DOHH2 (cell line): ENCODE measurements at regions not wholly inside any gene's neighbourhood (a gene's known extent, or its start where the extent isn't known, plus 50 kb on each side); places are given as distances from the start of the nearest gene placed in this dataset.

Experiments used
- H3F3A ChIP-seq: fragments of 200-600 bp; sonication (generic), shearing (Covaris generic); 2 replicates; pipeline ENCODE4 v1.6.0; 2016; ENCODE audit warnings: antibody characterized with exemption, mild to moderate bottlenecking; ENCODE audit not compliant: control insufficient read depth, insufficient read depth
- H3K27ac ChIP-seq: fragments of 200-600 bp; sonication (generic); 2 replicates; pipeline ENCODE4 v1.5.1; 2014; ENCODE audit warnings: low read depth, mild to moderate bottlenecking, low read length, moderate library complexity
- H3K27me3 ChIP-seq: fragments of 200-600 bp; sonication (generic); 2 replicates; pipeline ENCODE4 v1.6.1; 2014; ENCODE audit warnings: mild to moderate bottlenecking, low read length, mixed read lengths; ENCODE audit not compliant: control insufficient read depth
- H3K36me3 ChIP-seq: fragments of 200-600 bp; sonication (generic); 2 replicates; pipeline ENCODE4 v1.6.1; 2014; ENCODE audit warnings: mild to moderate bottlenecking, low read length, moderate library complexity, mixed read lengths; ENCODE audit not compliant: control insufficient read depth
- H3K4me1 ChIP-seq: fragments of 200-600 bp; sonication (generic); 2 replicates; pipeline ENCODE4 v1.6.1; 2014; ENCODE audit warnings: mild to moderate bottlenecking, low read length, mixed read lengths; ENCODE audit not compliant: control insufficient read depth
- H3K4me2 ChIP-seq: fragments of 200-600 bp; sonication (generic); 2 replicates; pipeline ENCODE4 v1.6.0; 2014; ENCODE audit warnings: mild to moderate bottlenecking, low read length, moderate library complexity
- H3K4me3 ChIP-seq: fragments of 200-600 bp; sonication (generic); 2 replicates; pipeline ENCODE4 v1.5.1; 2014; ENCODE audit warnings: mild to moderate bottlenecking, low read length, mixed read lengths
- H3K79me2 ChIP-seq: fragments of 200-600 bp; sonication (generic); 2 replicates; pipeline ENCODE4 v1.6.1; 2014; ENCODE audit warnings: mild to moderate bottlenecking, low read length, mixed read lengths; ENCODE audit not compliant: control insufficient read depth
- H3K9me2 ChIP-seq: fragments of 200-600 bp; sonication (generic); replicated peaks from 2 replicates; pipeline ENCODE4 v1.6.1; 2014; ENCODE audit warnings: mild to moderate bottlenecking, low read length, mixed read lengths; ENCODE audit not compliant: control insufficient read depth
- H3K9me3 ChIP-seq: fragments of 200-600 bp; sonication (generic); 2 replicates; pipeline ENCODE4 v1.6.1; 2014; ENCODE audit warnings: antibody characterized with exemption, low read length, mixed read lengths; ENCODE audit not compliant: control insufficient read depth, insufficient read depth
- H4K20me1 ChIP-seq: fragments of 200-600 bp; sonication (generic); 2 replicates; pipeline ENCODE4 v1.6.0; 2014; ENCODE audit warnings: low read depth, mild to moderate bottlenecking, antibody characterized with exemption, low read length, moderate library complexity; ENCODE audit not compliant: control insufficient read depth, insufficient read depth
- CTCF ChIP-seq: fragments of 200-600 bp; sonication (generic); IDR thresholded peaks from one replicate; pipeline ENCODE4 v1.5.1; 2014; ENCODE audit warnings: antibody characterized with exemption, mild to moderate bottlenecking, low read depth, low read length; ENCODE audit not compliant: poor library complexity, severe bottlenecking
- EZH2phosphoT487 ChIP-seq: fragments of 200-600 bp; sonication (generic); IDR thresholded peaks from 2 replicates; pipeline ENCODE4 v1.6.1; 2017; ENCODE audit warnings: borderline replicate concordance, mild to moderate bottlenecking, antibody characterized with exemption, low read length, moderate library complexity, mixed read lengths

- Histone ChIP-seq H3K36me3 (no peaks in the 10 kb centered on the region), H3F3A (no peaks in the 10 kb centered on the region), H3K79me2 (no peaks in the 10 kb centered on the region), H3K4me3 (no peak overlapping the region), H3K27me3 (peaks cover 11% of the 10 kb centered on the region; the same call in 1 of the 2 replicates), H3K9me3 (no peaks in the 10 kb centered on the region), H3K27ac (no peak overlapping the region), H3K4me1 (peaks cover 15% of the 10 kb centered on the region), H4K20me1 (no peaks in the 10 kb centered on the region), H3K9me2 (no peaks in the 10 kb centered on the region), H3K4me2 (no peak overlapping the region)
- TF ChIP-seq CTCF (no peak), EZH2phosphoT487 (no peak)
Measured at GRCh38 chr5:14009575-14009974, 65.1 kb upstream of the DNAH5 start.

GRCh38 chr5:14008819-14009311 is 64.4 kb upstream of the DNAH5 start:
- Histone ChIP-seq H3K36me3 (no peaks in the 10 kb centered on the region), H3K27me3 (peaks cover 11% of the 10 kb centered on the region; the same call in 1 of the 2 replicates), H3K4me1 (peaks cover 15% of the 10 kb centered on the region), H3K9me2 (no peaks in the 10 kb centered on the region), H3K4me3 (no peak overlapping the region), H3K79me2 (no peaks in the 10 kb centered on the region), H3K27ac (no peak overlapping the region), H3F3A (no peaks in the 10 kb centered on the region), H3K9me3 (no peaks in the 10 kb centered on the region), H3K4me2 (no peak overlapping the region), H4K20me1 (no peaks in the 10 kb centered on the region)
- TF ChIP-seq CTCF (no peak), EZH2phosphoT487 (no peak)

GRCh38 chr5:14006823-14007520 is 62.5 kb upstream of the DNAH5 start:
- no peak overlapping the region for H3K27ac ChIP-seq
- TF ChIP-seq EZH2phosphoT487 (no peak), CTCF (no peak)
- peaks cover 11% of the 10 kb centered on the region; the same call in 1 of the 2 replicates for H3K27me3 ChIP-seq
- no peak overlapping the region for H3K4me3 ChIP-seq
- H3K9me3 ChIP-seq, result no peaks in the 10 kb centered on the region
- no peak overlapping the region for H3K4me2 ChIP-seq
- H3F3A ChIP-seq, result no peaks in the 10 kb centered on the region
- H3K79me2 ChIP-seq, result no peaks in the 10 kb centered on the region
- H4K20me1 ChIP-seq, result no peaks in the 10 kb centered on the region
- H3K36me3 ChIP-seq, result no peaks in the 10 kb centered on the region
- no peaks in the 10 kb centered on the region for H3K9me2 ChIP-seq
- H3K4me1 ChIP-seq, result peaks cover 12% of the 10 kb centered on the region
